GM21619 (cell line): ENCODE measurements at regions not wholly inside any gene's neighbourhood (a gene's known extent, or its start where the extent isn't known, plus 50 kb on each side); places are given as distances from the start of the nearest gene placed in this dataset.
"Not testable (repeated sequence)": the region's sequence is repeated elsewhere in the genome, so short reads cannot be mapped to it uniquely, and the experiment has no call there.

Source experiments
- ATAC-seq: cut with Tn5 transposase; IDR thresholded peaks from one replicate; pipeline ENCODE4 v1.9.1; 2021; ENCODE audit not compliant: unreplicated experiment

- ATAC-seq = no peak
These were observed 141.2 kb upstream of the ZFP64 start for GRCh38 chr20:52332649-52333250.

GRCh38 chr20:52332230-52332629 is 140.7 kb upstream of the ZFP64 start:
- no peak for ATAC-seq

GRCh38 chr20:52331655-52332054 is 140.1 kb upstream of the ZFP64 start:
- ATAC-seq = no peak

- no peak for ATAC-seq
These were observed 129.8 kb upstream of the ZFP64 start for GRCh38 chr20:52321396-52321795.

- ATAC-seq = no peak
These were observed 127.1 kb upstream of the ZFP64 start for GRCh38 chr20:52318651-52319050.

GRCh38 chr20:52313341-52313963 is 121.9 kb upstream of the ZFP64 start:
- no peak for ATAC-seq

- peak; percentile 47 for ATAC-seq
These were observed 120.7 kb upstream of the ZFP64 start for GRCh38 chr20:52312132-52312729.

- ATAC-seq = no peak
These were observed 119.7 kb upstream of the ZFP64 start for GRCh38 chr20:52311209-52311794.

- ATAC-seq = no peak
These were observed 117.6 kb upstream of the ZFP64 start for GRCh38 chr20:52309181-52309580.

GRCh38 chr20:52306477-52306876 is 114.9 kb upstream of the ZFP64 start:
- no peak for ATAC-seq

- no peak for ATAC-seq
These were observed 114.3 kb upstream of the ZFP64 start for GRCh38 chr20:52305858-52306257.

- no peak for ATAC-seq
These were observed 113.6 kb upstream of the ZFP64 start for GRCh38 chr20:52305024-52305645.

GRCh38 chr20:52303281-52303950 is 111.8 kb upstream of the ZFP64 start:
- no peak for ATAC-seq

- ATAC-seq = no peak
These were observed 111.2 kb upstream of the ZFP64 start for GRCh38 chr20:52302736-52303135.

GRCh38 chr20:52302051-52302450 is 110.5 kb upstream of the ZFP64 start:
- ATAC-seq = not testable (repeated sequence)

GRCh38 chr20:52295556-52295955 is 104.0 kb upstream of the ZFP64 start:
- ATAC-seq = no peak

- ATAC-seq = no peak
These were observed 102.6 kb upstream of the ZFP64 start for GRCh38 chr20:52294106-52294628.

GRCh38 chr20:52291109-52291508 is 99.5 kb upstream of the ZFP64 start:
- ATAC-seq = no peak

- ATAC-seq = no peak
These were observed 99.0 kb upstream of the ZFP64 start for GRCh38 chr20:52290569-52290968.

GRCh38 chr20:52289956-52290565 is 98.5 kb upstream of the ZFP64 start:
- no peak for ATAC-seq

- ATAC-seq = no peak
These were observed 88.8 kb upstream of the ZFP64 start for GRCh38 chr20:52280407-52280806.
